Esophagus squamous epithelium (tissue), 5 donors: ENCODE measurements at regions not wholly inside any gene's neighbourhood (a gene's known extent, or its start where the extent isn't known, plus 50 kb on each side); places are given as distances from the start of the nearest gene placed in this dataset.
"Not testable (repeated sequence)": the region's sequence is repeated elsewhere in the genome, so short reads cannot be mapped to it uniquely, and the experiment has no call there.

Experiments
- DNase-seq: peaks from one replicate; lab custom pipeline; 2025; lab: John Stamatoyannopoulos, UW
- H3K27ac ChIP-seq, 4 donors: fragments of 200-600 bp; sonication (generic); one replicate each; pipeline ENCODE4 v1.5.1; 2016 to 2019; ENCODE audit warnings: mild to moderate bottlenecking in 1 of 4
- H3K27me3 ChIP-seq, 4 donors: fragments of 200-600 bp; sonication (generic); 1 replicate in 3 of 4; 2 replicates in 1 of 4; pipeline versions ENCODE4 v1.5.1 to v1.6.0; 2017 to 2021; ENCODE audit warnings: antibody characterized with exemption in 1 of 4
- H3K36me3 ChIP-seq, 3 donors: fragments of 200-600 bp; sonication (generic); one replicate each; pipeline ENCODE4 v1.5.1; 2016 to 2019
- H3K4me1 ChIP-seq, 3 donors: fragments of 200-600 bp; sonication (generic); one replicate each; pipeline ENCODE4 v1.5.1; 2017 to 2019
- H3K4me3 ChIP-seq, 4 donors: fragments of 200-600 bp; sonication (generic); 1 replicate in 3 of 4; 2 replicates in 1 of 4; pipeline ENCODE4 v1.5.1; 2016 to 2019; ENCODE audit warnings: mild to moderate bottlenecking in 2 of 4, moderate library complexity in 1 of 4
- H3K9me3 ChIP-seq, 3 donors: fragments of 200-600 bp; sonication (generic); one replicate each; pipeline ENCODE4 v1.5.1; 2016 to 2019
- CTCF ChIP-seq, 6 experiments: fragments of 450-650 bp in 4 of 6; fragments of 200-600 bp in 2 of 6; sonication (generic) in 2 of 6; IDR thresholded peaks; one replicate each; pipeline ENCODE4 v1.5.1; 2016 to 2019; ENCODE audit warnings: antibody characterized with exemption in 6 of 6, mild to moderate bottlenecking in 4 of 6, moderate library complexity in 4 of 6
- POLR2A ChIP-seq, 4 donors: fragments of 450-650 bp; IDR thresholded peaks; one replicate each; pipeline ENCODE4 v1.6.1; 2017; ENCODE audit warnings: antibody characterized with exemption in 4 of 4, mild to moderate bottlenecking in 4 of 4, moderate library complexity in 3 of 4
- WGBS, 2 donors: methylation state at CpG; one replicate each; pipeline ENCODE4 v1.1.5; 2018; 5-methylcytosine and 5-hydroxymethylcytosine counted together
- intact Hi-C: fragments of 100-400 bp; cut with DNase I; formaldehyde crosslinking; loops from one replicate; pipeline ENCODE4 v1.15.0; 2022
- donor health status: DM: yes; HTN: yes; CAD: no.

- WGBS, 2 donors, result 95 to 100% methylated on average over 1 of the region's 1 CpG
- Histone ChIP-seq H3K4me3 (no peak overlapping the region), H3K27ac (no peak overlapping the region), H3K4me1 (no peaks in the 10 kb centered on the region), H3K9me3 (no peaks in the 10 kb centered on the region), H3K36me3 (no peaks in the 10 kb centered on the region), H3K27me3 (peaks cover 0 to 33% (median 0%) of the 10 kb centered on the region in 4 donors)
- intact Hi-C loops, result no loop called here
- TF ChIP-seq POLR2A (IDR thresholded peaks at IDR 0.05), result no peak
- TF ChIP-seq CTCF (IDR thresholded peaks at IDR 0.05), result no peak
- DNase-seq, result no peak
These were observed 89.0 kb upstream of the RAB12 start for GRCh38 chr18:8520266-8520665.

- H3K9me3 ChIP-seq, result no peaks in the 10 kb centered on the region
- no peak overlapping the region for H3K27ac ChIP-seq
- TF ChIP-seq CTCF (IDR thresholded peaks at IDR 0.05) (no peak), POLR2A (IDR thresholded peaks at IDR 0.05) (no peak)
- 83% methylated on average over 4 of the region's 4 CpGs; no CpG with 5 or more reads in 1 of the 2 donors for WGBS, 2 donors
- intact Hi-C loops, result no loop called here
- H3K36me3 ChIP-seq, result no peaks in the 10 kb centered on the region
- H3K4me3 ChIP-seq, result no peak overlapping the region
- H3K27me3 ChIP-seq, result peaks cover 0 to 39% (median 0%) of the 10 kb centered on the region in 4 donors
- no peaks in the 10 kb centered on the region for H3K4me1 ChIP-seq
- DNase-seq, result no peak
These were observed 86.5 kb upstream of the RAB12 start for GRCh38 chr18:8522756-8523155.

- 40 to 47% methylated on average over 5 of the region's 6 CpGs for WGBS, 2 donors
- intact Hi-C loops, result no loop called here
- TF ChIP-seq CTCF (IDR thresholded peaks at IDR 0.05) (no peak), POLR2A (IDR thresholded peaks at IDR 0.05) (no peak)
- H3K27me3 ChIP-seq, result peaks cover 0 to 39% (median 0%) of the 10 kb centered on the region in 4 donors
- no peaks in the 10 kb centered on the region for H3K4me1 ChIP-seq
- H3K36me3 ChIP-seq, result no peaks in the 10 kb centered on the region
- DNase-seq, result no peak
- no peak overlapping the region for H3K4me3 ChIP-seq
- no peak overlapping the region for H3K27ac ChIP-seq
- peaks cover 0 to 11% (median 9%) of the 10 kb centered on the region in 3 donors for H3K9me3 ChIP-seq
These were observed 83.5 kb upstream of the RAB12 start for GRCh38 chr18:8525692-8526091.

- DNase-seq, result no peak
- H3K27me3 ChIP-seq, result peaks cover 0 to 39% (median 0%) of the 10 kb centered on the region in 4 donors
- no peak for TF ChIP-seq POLR2A (IDR thresholded peaks at IDR 0.05)
- TF ChIP-seq CTCF (IDR thresholded peaks at IDR 0.05), result no peak
- H3K4me3 ChIP-seq, result no peak overlapping the region
- H3K27ac ChIP-seq, result no peak overlapping the region
- peaks cover 0 to 18% (median 14%) of the 10 kb centered on the region in 3 donors for H3K9me3 ChIP-seq
- intact Hi-C loops, result no loop called here
- WGBS, 2 donors, result 70 to 76% methylated on average over 7 to 9 of the region's 9 CpGs
- no peaks in the 10 kb centered on the region for H3K36me3 ChIP-seq
- no peaks in the 10 kb centered on the region for H3K4me1 ChIP-seq
These were observed 82.9 kb upstream of the RAB12 start for GRCh38 chr18:8526332-8526731.

- Histone ChIP-seq H3K4me1 (no peaks in the 10 kb centered on the region), H3K27ac (no peak overlapping the region), H3K36me3 (no peaks in the 10 kb centered on the region), H3K27me3 (peaks cover 0 to 19% (median 0%) of the 10 kb centered on the region in 4 donors), H3K4me3 (no peak overlapping the region), H3K9me3 (peaks cover 0 to 34% (median 24%) of the 10 kb centered on the region in 3 donors)
- WGBS, 2 donors, result 73% methylated on average over 2 of the region's 2 CpGs; no CpG with 5 or more reads in 1 of the 2 donors
- no peak for DNase-seq
- TF ChIP-seq POLR2A (IDR thresholded peaks at IDR 0.05), result no peak
- TF ChIP-seq CTCF (IDR thresholded peaks at IDR 0.05), result no peak
- intact Hi-C loops, result no loop called here
These were observed 79.6 kb upstream of the RAB12 start for GRCh38 chr18:8529609-8530008.

GRCh38 chr18:8531084-8531483 lies 78.2 kb upstream of the RAB12 start:
- DNase-seq, H3K27me3 ChIP-seq, H3K27ac ChIP-seq, H3K36me3 ChIP-seq, H3K4me3 ChIP-seq, intact Hi-C loops, H3K4me1 ChIP-seq: not testable (repeated sequence)
- H3K9me3 ChIP-seq, result peaks cover 0 to 34% (median 24%) of the 10 kb centered on the region in 3 donors
- WGBS, 2 donors, result 90 to 95% methylated on average over 2 of the region's 2 CpGs
